Skin epidermis (tissue), 12 donors: ENCODE measurements at regions not wholly inside any gene's neighbourhood (a gene's known extent, or its start where the extent isn't known, plus 50 kb on each side); places are given as distances from the start of the nearest gene placed in this dataset.

Source experiments
- H3K27ac ChIP-seq, 21 experiments: fragments of 200-600 bp; sonication (generic) in 11 of 21; one replicate each; pipeline ENCODE4 v1.5.0; 2020; ENCODE audit warnings: mild to moderate bottlenecking in 3 of 21, inconsistent platforms in 2 of 21, moderate library complexity in 2 of 21
- H3K4me3 ChIP-seq, 7 experiments: fragments of 200-600 bp; sonication (generic) in 2 of 7; one replicate each; pipeline ENCODE4 v1.5.0; 2020; ENCODE audit warnings: inconsistent platforms in 2 of 7, mild to moderate bottlenecking in 2 of 7, moderate library complexity in 1 of 7

DNA sequence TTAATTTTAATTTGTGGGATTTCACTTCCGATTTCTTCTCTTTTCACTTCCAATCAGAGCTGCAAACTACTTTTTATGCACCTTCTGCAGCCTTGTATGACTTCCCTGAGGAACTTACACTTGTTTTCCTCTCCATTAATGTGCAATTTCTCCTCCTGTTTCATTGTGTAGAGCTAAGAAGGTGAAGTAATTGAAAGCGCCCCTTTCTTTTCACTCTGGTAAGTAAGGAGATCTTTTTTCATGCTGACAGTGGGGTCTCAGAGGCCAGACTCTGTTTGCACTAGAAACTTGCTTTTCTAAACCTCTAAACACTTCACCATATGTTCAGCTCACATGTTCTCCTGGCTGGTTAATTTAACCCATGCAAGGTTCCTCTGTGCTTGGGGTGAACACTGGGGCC, 117.0 kb downstream of the FANCF start:
- Histone ChIP-seq H3K27ac (no peak overlapping the region), H3K4me3 (no peak overlapping the region)

DNA sequence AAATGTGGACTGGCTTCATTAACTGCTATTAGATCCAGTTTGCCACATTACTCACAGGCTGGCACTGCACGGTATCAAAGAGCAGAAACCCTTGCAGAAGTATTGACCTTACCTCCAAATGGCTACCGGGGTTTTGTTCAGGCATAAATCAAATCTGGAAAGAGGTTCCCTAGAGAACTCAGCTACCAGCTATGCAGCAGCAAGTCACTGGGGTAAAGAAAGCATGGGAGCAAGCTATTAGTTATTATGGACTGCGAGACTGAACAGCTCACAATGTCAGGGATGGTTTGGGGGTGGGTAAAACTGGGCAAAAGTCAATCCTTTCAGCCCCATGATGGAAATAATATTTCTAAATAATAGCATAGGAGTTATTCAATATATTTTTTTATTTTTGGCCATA, 128.1 kb downstream of the FANCF start:
- H3K27ac ChIP-seq: no peak overlapping the region
- no peak overlapping the region for H3K4me3 ChIP-seq

DNA sequence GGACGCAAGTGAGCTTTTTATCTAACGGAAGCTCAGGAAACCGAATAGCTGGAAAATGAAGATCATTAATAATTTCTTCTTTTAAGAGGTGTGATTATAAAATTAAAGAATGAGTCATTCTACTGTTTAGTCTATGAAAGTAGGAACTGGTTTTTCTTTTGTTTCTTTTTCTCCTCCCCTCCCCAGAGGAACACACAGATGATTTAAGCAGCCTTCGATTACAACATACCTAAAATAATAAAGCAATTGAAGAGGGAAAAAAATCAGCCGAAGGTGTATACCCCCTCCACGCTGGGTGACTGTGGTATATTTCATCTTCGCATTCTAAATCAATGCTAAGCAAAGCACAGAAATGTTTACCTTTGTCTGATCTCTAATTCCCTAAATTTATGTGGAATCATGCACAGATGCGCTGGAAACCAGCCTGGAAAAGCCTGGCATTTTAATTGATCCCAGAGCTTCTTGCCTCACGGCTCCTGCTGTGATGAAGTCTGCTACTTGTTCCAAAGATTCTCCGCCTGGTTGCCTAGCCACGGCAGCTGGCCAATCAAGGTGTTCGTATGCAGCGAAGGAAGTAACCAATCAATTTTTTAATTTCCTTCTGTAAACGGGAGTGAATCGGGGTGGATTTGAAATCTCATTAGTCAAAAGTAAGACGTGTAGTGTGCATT, 133.9 kb downstream of the FANCF start:
- Histone ChIP-seq H3K27ac (no peak overlapping the region), H3K4me3 (peak overlapping the region in 1 of 7 experiments; percentile 3)

DNA sequence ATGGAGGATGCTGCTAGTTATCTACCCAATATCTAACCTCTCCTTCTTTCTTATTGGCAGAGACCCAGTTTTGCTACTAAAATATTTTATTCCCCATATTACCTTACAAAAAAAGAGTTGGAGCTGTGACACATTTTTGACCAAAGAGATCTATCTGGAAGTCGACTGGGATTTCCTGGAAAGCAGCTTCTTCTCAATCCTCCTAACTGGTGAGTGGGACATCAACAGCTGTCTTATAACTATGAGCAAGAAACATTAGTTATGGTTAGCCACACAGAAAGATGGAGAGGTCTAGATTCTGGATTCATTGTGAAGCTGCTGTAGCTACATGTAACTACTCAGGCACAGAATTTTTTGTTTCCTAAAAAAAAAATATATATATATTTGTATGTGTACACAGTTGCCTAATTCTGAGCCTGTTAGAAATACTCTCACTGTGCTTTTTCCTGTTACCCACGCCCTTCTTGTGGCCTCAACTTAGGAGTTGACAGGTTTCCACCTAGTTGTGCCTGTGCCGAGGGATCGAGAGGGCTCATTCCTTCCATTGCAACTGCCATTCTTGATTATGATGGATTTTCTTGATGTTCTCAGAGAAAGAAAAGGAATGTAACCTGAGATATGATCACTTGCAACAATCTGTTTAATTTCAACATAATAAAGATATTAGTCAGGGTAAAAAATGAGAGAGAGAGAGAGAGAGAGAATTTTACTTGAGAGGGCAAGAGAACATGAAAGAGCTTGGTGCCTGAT, 142.0 kb downstream of the SLC17A6 start:
- no peak overlapping the region for H3K4me3 ChIP-seq
- no peak overlapping the region for H3K27ac ChIP-seq

DNA sequence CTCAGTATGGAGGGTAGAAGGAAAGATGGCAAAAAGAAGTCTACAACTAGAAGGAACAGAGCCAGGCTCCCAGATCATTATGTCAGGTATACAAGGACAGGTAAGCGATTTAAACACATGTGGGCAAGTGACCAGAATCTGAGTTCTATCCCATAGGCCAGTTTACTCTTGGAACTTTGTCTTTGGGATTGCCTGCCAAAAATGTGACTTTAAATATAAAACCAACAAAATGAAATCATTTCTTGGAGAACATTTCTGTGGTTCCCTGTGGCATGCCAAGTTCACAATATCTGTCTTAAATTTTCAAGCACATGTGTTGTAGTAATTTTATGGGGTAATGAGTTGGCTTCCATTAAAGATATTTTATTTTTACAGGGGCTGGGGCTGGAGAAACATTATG, 141.0 kb downstream of the SLC17A6 start:
- Histone ChIP-seq H3K27ac (no peak overlapping the region), H3K4me3 (no peak overlapping the region)

DNA sequence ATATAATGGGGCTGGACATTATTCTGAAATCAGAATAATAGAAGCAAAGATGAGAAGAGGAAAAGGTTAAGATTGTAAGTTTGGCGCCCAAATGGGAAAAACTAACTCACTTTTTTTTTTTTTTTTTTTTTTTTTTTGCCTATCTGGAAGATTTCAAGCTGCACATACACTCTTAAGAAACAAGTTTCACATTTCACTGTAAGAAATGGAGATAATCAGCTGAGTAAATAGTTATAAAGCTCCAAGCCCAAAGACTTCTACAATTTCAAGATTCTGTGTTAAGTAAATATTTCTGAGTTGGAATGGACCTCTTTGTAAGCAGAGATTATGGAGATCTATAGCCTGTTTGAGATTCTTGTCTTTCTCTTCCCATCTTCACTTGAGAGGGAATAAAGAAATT, 140.0 kb downstream of the SLC17A6 start:
- Histone ChIP-seq H3K4me3 (no peak overlapping the region), H3K27ac (no peak overlapping the region)

DNA sequence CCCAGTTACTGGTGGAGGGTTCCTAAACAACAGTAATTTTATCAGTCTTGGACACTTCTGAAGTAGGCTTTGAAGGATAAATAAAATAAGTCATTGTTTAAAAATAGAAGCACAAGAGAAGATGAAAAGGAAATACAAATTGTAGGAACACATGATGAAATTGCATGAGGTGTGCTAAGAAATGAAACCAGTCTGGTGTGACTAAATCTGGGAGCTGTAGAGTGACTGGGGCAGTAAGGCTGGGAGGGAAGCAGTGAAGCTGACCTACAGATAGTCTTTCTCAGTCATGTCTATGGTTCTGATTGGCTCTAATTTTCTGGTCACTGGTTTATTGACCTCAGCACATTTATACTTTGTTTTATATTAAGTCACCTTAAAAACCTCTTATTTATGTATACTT, 139.1 kb downstream of the SLC17A6 start:
- no peak overlapping the region for H3K27ac ChIP-seq
- no peak overlapping the region for H3K4me3 ChIP-seq

DNA sequence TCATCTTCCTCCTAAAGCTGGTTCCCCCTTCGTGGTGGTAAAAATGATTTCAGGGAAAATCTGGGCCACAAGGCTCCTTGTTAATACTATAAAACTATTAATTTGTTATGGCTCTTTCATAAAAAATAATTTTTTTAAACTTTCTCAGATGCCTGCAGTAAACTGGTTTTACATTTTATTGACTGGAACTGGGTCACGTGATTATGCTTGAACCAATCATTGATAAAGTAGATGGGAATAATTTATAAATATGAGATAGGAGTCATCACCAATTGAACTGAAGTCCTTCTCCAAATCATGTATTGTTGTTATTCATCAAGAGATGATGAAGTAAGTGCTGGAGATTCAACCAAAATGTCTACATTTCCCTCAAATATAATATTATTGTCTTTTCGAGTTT, 138.4 kb downstream of the SLC17A6 start:
- H3K27ac ChIP-seq: no peak overlapping the region
- no peak overlapping the region for H3K4me3 ChIP-seq

DNA sequence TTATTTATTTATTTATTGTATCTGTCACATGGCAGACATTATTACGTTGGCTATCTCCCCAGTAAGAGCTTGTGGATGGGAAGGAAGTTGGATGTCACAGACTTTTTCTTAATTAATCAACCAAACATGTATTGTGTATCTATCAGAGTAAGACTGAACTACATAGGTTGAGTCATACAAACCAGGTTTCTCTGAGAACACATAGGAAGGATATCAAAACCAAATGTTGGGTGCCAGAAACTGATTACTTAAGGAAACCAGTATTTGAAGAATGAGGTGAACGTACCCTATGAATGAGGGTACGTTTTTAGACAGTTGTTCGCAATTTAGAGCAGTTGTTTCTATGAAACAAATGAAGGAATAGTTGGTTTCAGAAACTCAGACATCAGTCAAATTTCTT, 136.4 kb downstream of the SLC17A6 start:
- H3K4me3 ChIP-seq: no peak overlapping the region
- H3K27ac ChIP-seq: no peak overlapping the region

DNA sequence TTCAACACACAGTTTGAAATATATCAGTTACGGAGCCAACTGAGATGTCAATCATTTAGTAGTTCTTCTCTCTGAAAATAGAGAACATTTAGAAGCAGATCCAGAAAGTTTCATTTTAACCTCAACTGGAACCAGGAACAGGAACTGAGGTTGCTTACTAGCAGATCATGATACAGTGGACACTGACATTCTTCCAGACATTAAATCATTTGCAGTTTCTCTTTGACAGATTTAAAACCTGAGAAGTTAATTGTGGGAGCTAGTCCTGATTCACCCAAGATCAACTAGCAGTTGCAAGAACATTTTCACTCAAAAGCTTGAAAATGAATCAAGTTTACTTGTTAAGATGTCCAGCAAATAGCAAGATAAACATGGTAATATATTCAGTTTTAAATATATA, 135.4 kb downstream of the SLC17A6 start:
- Histone ChIP-seq H3K27ac (no peak overlapping the region), H3K4me3 (no peak overlapping the region)

DNA sequence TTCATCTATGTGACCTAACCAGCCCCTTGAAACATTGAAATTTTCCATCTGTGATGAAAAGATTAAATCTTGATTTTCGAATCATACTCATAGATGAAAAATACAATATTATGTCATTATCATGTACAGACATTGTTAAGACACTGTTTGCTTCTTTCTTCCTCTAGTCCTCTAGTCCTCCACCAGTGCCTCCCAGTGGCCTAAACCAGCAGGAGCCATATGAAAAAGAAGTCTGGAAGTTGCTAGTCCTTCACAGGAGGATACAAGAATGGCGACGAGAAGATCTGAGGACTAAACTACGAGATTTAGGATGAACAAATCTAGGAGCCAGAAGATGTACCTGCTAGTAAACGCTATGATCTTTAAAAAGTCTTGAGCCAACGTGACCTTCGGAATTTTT, 134.1 kb downstream of the SLC17A6 start:
- H3K27ac ChIP-seq: no peak overlapping the region
- peak overlapping the region in 1 of 7 experiments; percentile 5 for H3K4me3 ChIP-seq

DNA sequence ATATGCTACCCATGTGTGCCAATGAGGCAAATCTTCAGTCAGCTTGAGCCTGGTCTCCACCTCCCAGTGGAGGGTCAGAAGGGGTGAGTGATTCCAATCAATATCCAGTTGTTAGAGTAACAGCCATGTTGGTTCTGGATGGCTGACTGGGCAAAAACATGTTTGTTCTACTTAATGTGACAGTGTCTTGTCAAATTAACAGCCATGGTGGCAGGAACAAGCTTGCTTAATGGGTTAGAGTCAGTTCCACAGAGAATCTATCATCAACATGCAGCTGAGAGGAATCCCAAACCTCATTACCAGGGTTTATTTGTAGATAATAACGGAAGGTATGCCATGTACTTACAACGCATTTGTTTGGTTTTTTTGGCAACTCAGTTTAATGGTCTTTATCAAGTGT, 133.2 kb downstream of the SLC17A6 start:
- Histone ChIP-seq H3K27ac (no peak overlapping the region), H3K4me3 (no peak overlapping the region)

DNA sequence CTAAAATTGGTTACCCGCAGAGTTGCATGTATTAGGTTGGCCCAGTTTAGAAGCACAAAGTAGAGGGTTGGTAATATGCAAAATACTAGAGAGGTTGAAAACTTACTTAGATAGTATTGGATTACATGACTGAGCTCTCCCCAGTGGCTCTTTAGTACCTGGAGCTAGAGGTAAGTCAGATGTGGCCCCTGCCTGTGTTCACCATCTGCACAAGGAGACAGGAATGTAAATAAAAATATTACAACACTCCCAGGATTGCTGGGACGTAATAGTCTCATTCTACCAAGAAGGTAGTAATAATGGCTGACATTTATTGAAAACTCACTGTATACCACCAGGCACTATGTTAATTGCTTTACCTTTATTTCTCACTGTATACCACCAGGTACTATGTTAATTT, 129.6 kb downstream of the SLC17A6 start:
- Histone ChIP-seq H3K27ac (no peak overlapping the region), H3K4me3 (no peak overlapping the region)

DNA sequence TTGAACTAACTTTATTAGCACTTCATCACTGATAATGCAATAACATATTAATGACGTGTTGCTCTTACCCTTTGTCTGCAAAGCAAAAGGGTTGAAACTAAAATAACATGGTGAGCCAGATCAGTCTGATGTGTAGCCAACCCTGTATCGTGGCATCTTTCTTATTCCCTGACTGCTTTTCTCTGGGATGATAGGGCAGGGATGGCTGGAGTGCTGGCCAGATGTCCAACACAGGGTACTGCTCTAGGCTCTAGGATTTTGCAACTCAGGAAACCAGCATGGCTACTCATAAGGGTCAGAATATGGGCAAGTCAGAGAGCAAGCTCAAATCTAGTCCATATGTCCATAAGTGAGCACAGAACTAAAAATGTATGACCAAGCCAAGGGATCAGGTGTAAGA, 129.1 kb downstream of the SLC17A6 start:
- Histone ChIP-seq H3K27ac (no peak overlapping the region), H3K4me3 (no peak overlapping the region)

DNA sequence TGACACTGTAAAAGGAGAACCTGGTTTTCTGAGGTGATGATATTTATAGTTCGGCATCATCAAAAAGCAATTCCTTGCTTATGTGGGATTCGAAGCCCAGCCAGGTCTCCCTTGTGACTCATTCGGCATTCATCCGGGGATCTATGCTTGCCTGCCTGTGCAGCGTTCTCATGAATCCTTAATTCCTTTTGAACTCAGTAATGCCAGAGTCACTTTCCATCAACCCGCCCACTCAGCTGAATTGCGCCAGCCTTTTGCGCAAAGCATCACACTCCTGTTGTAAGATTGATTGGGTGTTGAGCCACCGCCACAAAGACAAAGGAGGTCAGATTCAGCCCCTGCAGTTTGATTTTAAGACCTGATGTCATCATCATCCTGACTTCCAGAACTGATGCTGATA, 128.6 kb downstream of the SLC17A6 start:
- no peak overlapping the region for H3K4me3 ChIP-seq
- peak overlapping the region in 1 of 21 experiments; percentile 26 for H3K27ac ChIP-seq

DNA sequence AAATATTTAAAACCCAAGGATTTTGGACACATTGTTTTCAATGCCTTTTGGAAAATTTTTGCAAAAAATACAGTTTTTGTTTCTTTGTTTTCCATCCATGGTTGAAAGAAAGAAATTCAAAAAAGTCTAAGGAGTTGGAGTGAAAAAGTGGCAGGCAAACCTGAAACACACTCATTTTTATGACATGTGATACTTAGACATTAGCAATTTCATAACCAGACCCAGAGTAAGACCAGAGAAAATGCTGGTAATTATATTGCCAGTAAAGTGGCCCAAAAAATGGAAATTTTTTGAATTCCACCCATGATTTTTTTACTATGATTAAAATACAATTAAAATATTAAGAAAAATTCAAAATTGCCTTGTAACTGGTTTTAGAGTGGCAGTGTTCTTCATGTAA, 128.2 kb downstream of the SLC17A6 start:
- Histone ChIP-seq H3K27ac (peak overlapping the region in 1 of 21 experiments; percentile 26), H3K4me3 (no peak overlapping the region)

DNA sequence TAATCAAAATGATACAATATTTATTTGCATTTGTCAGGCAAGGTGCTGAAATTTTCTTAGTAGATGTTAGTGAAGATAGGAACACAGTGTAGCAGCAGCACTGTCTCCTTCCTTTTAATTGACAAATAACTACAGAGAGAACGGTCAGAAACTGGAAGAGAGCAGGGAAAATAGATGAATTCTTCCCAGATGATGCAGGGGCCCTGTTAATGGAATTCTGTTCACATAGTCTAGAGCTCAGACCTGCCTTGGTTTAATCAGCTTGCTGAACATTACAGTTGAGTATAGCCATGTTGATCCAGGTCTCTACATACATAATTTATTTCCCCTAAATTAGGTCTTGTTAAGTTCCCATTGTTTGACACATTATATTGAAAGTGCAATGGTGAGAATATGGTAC, 127.4 kb downstream of the SLC17A6 start:
- no peak overlapping the region for H3K4me3 ChIP-seq
- no peak overlapping the region for H3K27ac ChIP-seq

DNA sequence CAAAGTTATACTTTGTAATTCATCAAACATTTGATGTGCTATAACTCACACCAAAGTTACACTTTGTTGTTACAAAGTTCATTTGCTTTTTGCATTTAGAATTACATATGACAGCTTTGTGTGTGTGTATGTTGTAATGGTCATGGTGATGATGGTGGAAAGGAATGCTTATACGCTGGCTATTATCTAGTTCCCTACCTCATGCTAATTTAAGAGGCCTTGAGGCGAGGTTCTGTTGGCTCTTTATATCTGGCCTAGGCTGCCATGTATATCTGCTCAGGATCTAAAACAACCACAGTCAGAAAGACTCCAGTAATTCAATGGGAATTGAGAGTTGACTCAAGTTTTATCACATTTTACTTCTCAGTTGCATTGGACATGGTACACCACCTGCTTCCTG, 123.4 kb downstream of the SLC17A6 start:
- Histone ChIP-seq H3K27ac (no peak overlapping the region), H3K4me3 (no peak overlapping the region)

DNA sequence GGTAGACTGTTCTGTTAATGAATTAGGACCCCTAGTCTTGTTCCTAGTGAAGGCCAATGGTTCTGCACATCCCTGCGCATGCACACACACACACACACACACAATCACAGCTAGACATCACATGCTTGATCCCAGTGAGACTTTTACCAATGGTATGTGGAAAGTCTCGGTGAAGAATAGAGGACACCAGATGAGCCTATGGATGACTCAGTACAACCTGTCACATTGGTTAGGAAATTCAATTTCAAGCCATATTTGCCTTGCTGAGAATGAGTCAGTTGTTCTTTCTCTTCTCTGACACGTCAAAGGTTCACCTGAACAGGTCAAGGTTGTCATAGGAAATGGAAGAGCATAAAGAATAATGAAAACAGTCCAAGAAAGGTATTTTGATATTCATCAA, 122.0 kb downstream of the SLC17A6 start:
- no peak overlapping the region for H3K4me3 ChIP-seq
- no peak overlapping the region for H3K27ac ChIP-seq

DNA sequence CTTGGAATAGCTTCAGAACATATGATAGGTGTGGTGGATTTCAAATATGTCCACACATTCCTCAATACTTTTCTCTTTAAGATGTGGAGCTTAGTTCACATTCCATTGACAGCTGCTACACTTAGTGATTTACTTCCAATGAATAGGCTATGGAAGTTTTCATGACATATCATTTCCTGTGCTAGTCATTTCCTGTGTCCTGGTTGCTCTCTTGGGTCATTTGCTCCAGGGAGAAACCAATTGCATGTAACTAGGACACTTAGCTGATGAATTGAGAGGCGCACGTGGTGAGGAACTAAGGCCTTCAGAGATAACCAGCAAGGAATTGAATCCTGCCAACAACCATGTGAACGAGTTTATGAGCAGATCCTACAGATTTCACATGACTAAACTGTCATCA, 120.9 kb downstream of the SLC17A6 start:
- Histone ChIP-seq H3K4me3 (no peak overlapping the region), H3K27ac (no peak overlapping the region)

DNA sequence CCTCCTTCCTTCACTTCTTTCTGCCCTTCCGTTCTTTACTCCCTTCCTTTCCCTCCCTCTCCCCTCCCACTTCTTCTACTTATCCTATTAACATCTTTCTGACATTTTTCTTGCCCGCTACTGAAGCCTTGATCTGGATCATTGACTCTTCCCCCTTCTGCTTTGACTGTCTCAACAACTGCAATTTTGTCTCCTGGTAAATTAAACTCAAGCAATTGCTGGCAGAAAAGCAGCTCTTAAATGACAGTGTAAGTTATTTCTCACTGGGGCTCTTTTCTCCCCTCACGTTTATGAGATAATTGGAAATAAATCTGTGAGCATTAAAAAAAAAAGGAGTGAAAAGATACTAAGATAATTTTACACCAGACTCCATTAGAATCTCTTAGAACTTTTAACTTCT, 120.0 kb downstream of the SLC17A6 start:
- Histone ChIP-seq H3K27ac (no peak overlapping the region), H3K4me3 (no peak overlapping the region)
